NCI-H524 (cell line): ENCODE measurements at regions not wholly inside any gene's neighbourhood (a gene's known extent, or its start where the extent isn't known, plus 50 kb on each side); places are given as distances from the start of the nearest gene placed in this dataset.

Source experiments
- DNase-seq, 2 experiments: peaks; one replicate each; lab custom pipeline; 2025; lab: John Stamatoyannopoulos, UW

GRCh38 chrX:81489987-81490386, 288.1 kb downstream of the SH3BGRL start:
- peak in 1 of 2 experiments; percentile 0 for DNase-seq

GRCh38 chrX:81527881-81528440, 326.1 kb downstream of the SH3BGRL start:
- DNase-seq, result peak in 1 of 2 experiments; percentile 20

- no peak for DNase-seq
Measured at GRCh38 chrX:81537723-81538122, 335.8 kb downstream of the SH3BGRL start.

- no peak for DNase-seq
Measured at GRCh38 chrX:81542255-81542654, 340.4 kb downstream of the SH3BGRL start.

GRCh38 chrX:81556880-81557279, 355.0 kb downstream of the SH3BGRL start:
- no peak for DNase-seq

GRCh38 chrX:81564851-81565250, 362.9 kb downstream of the SH3BGRL start:
- no peak for DNase-seq

- no peak for DNase-seq
Measured at GRCh38 chrX:81577028-81577427, 375.1 kb downstream of the SH3BGRL start.

- no peak for DNase-seq
Measured at GRCh38 chrX:81586096-81586495, 384.2 kb downstream of the SH3BGRL start.

GRCh38 chrX:81615979-81616378, 414.1 kb downstream of the SH3BGRL start:
- no peak for DNase-seq

- DNase-seq, result no peak
Measured at GRCh38 chrX:81662381-81662780, 460.5 kb downstream of the SH3BGRL start.

- DNase-seq, result no peak
Measured at GRCh38 chrX:81708487-81708886, 506.6 kb downstream of the SH3BGRL start.

- no peak for DNase-seq
Measured at GRCh38 chrX:81728622-81729021, 526.7 kb downstream of the SH3BGRL start.

GRCh38 chrX:81729269-81729777, 527.4 kb downstream of the SH3BGRL start:
- no peak for DNase-seq

- no peak for DNase-seq
Measured at GRCh38 chrX:81779701-81780100, 577.8 kb downstream of the SH3BGRL start.

- no peak for DNase-seq
Measured at GRCh38 chrX:81791086-81791485, 589.2 kb downstream of the SH3BGRL start.
